AG08396 (cell line): ENCODE measurements at regions not wholly inside any gene's neighbourhood (a gene's known extent, or its start where the extent isn't known, plus 50 kb on each side); places are given as distances from the start of the nearest gene placed in this dataset.

Source experiments
- DNase-seq: peaks from one replicate; pipeline ENCODE4 v3.0.0; 2012; ENCODE audit warnings: low spot score, mixed read lengths

GRCh38 chr1:34701326-34702060, 53.4 kb upstream of the GJB5 start:
- no peak for DNase-seq
